GM21528 (cell line): ENCODE measurements at regions not wholly inside any gene's neighbourhood (a gene's known extent, or its start where the extent isn't known, plus 50 kb on each side); places are given as distances from the start of the nearest gene placed in this dataset.

Source experiments
- ATAC-seq: cut with Tn5 transposase; IDR thresholded peaks from one replicate; pipeline ENCODE4 v1.9.1; 2021; ENCODE audit warnings: mild to moderate bottlenecking, moderate library complexity; ENCODE audit not compliant: unreplicated experiment, low FRiP score

- no peak for ATAC-seq
These were observed 1133.9 kb downstream of the AACS start for GRCh38 chr12:126198966-126199692.

DNA sequence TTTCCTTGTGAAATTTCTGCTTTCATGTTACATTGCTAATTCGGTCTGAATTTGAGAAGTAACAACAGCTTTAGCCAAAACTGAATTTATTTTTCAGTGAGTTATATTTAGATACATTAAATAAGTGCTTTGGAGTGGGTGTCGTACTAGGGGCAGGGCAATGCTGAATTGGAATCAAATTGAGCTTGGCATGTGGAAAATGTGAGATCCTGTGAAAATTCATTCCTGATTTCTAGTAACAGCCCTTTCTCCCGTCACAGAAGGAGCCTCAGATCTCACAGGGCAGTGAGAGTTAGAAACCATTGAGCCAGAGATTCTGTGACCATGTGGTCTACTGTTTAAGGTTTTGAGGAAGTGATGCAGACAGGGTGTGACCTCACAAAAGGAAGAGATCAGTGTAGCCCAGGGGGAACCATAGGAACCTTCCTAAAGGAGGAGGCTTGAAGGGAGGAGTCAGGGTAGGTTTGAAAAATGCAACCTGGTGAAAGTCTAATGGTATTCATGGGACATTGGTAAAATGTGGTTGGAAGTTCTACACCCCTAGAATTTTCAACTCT is 1136.8 kb downstream of the AACS start:
- no peak for ATAC-seq

- ATAC-seq = no peak
These were observed 1139.1 kb downstream of the AACS start for GRCh38 chr12:126204326-126204725.

DNA sequence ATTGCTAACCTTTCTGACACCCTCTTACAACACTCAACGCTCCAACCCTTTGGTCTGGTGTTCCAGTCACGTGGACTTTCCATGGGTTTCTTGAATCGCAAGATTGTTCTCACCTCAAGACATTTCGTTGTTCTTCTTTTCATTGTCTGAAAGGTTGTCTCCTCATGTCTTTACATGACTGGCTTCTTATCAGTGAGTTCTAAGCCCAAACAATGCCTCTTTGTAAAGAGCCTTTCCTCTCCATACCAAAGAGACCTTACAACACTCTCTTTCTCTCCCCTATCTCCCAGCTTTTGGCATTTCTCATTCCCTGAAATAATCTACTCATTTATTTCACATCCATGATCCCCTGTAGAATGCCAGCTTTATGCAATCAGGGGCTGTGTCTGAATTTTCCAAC is 1144.8 kb downstream of the AACS start:
- no peak for ATAC-seq

DNA sequence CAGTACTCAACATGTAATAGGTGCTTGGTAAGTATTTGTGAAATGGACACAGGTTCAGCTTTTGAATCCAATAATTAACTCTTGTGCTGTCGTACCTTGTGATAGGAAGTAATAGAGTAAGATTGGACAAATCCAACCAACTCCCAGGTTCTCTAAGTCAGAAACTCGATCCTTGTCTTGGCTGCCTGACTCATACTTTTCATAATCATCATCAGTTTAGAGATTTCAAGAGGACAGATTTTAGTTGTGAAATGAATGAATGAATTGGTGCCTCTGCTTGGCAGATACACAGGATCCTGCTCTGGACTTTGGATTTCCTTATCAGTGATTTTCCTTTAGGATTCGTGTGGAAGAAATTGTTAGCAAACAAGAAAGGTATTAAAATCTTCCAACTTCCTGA is 1145.2 kb downstream of the AACS start:
- ATAC-seq = no peak

- no peak for ATAC-seq
These were observed 1147.6 kb downstream of the AACS start for GRCh38 chr12:126212824-126213223.

DNA sequence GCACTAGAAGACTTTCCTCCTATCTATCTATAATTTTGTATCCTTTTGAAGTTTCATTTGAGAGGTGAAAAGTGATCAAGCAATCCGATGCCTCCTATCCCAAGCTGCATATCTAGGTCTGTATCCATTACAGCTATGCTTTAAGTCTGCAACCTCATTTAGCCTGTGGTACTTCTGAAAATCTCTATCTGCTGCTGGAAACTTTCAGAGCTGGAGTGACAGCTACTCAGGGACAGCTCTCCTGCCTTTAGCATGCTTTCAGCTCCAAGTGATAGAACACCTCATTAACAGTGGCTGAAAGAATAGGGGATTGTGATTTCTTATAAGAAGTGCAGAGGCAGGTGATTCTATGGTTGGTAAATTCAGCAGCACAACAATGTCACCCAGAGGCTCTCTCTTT is 1153.5 kb downstream of the AACS start:
- no peak for ATAC-seq

- ATAC-seq = no peak
These were observed 1153.9 kb downstream of the AACS start for GRCh38 chr12:126219139-126219538.

- no peak for ATAC-seq
These were observed 1154.5 kb downstream of the AACS start for GRCh38 chr12:126219654-126220279.

- ATAC-seq = no peak
These were observed 1158.8 kb downstream of the AACS start for GRCh38 chr12:126224032-126224431.

DNA sequence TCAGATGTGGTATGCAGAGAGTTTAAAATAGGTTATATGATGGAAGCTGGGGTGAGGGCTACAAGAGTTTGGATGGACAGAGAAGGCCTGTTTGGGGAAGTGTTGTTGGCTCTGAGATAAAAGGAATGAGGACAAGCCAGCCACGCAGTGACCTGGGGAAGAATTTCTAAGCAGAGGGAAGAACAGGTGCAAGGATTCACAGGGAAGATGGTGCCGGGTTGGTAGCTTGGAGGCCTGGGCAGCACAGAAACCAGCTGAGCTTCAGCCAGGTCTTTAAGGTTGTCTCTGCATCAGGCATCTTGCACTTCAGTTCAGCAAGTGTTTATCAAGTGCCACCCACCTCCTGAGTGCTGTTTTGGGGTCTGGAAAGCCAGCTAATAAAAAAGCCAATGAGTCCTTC is 1163.7 kb downstream of the AACS start:
- no peak for ATAC-seq

DNA sequence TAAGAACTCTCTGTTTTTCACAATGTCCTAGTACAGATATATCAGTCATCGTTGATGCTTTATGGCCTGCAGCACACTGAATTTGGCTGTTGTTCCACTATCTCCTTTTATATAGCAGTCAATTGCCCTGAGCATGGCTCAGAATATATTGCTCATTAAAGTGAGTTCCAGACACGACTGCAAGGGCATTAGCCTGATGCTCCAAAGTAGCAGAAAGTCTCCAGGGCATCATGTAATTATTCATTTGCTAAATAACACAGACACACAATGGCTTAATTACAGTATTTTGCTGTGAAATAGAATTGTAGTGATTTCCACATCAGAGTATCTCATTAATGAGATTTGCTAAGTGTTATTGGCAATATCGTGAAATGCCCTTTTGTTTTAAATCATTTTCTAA is 1167.5 kb downstream of the AACS start:
- no peak for ATAC-seq

DNA sequence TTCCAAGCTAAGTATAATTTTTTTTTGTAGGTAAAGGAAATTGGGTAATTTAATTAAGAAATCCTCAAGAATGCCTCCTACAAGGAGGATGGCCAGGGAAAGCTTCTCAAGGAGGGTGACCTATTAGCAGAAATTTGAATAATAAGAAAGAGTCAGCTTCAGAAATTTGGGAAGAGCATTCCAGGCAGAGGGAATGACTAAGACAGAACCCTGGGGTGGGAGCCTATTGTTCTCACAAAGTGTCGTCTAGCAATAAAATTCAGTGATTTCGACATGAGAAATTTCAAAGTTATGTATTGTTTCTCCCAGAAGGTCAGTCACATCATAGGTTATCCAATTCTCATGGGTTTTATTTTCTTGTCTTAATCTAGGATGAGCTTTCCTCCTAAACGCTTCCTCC is 1168.4 kb downstream of the AACS start:
- ATAC-seq = no peak

- ATAC-seq = no peak
These were observed 1178.7 kb downstream of the AACS start for GRCh38 chr12:126243814-126244440.

DNA sequence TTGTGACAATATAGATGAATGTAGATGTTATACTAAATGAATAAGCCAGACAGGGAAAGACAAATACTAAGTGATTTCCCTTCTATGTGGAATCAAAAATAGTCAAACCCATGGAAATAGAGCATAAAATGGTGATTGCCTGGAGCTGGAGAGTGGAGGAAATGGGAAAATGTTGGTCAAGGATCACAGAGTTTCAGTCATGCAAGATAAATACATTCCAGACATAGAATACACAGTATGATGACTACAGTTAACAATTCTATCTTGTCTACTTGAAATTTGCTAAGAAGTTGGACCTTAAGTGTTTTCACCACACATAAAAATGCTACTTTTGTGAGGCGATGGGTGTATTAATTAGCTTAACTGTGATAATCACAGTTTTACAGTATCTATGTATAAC is 1182.7 kb downstream of the AACS start:
- no peak for ATAC-seq

- ATAC-seq = no peak
These were observed 1183.7 kb downstream of the AACS start for GRCh38 chr12:126248871-126249403.

DNA sequence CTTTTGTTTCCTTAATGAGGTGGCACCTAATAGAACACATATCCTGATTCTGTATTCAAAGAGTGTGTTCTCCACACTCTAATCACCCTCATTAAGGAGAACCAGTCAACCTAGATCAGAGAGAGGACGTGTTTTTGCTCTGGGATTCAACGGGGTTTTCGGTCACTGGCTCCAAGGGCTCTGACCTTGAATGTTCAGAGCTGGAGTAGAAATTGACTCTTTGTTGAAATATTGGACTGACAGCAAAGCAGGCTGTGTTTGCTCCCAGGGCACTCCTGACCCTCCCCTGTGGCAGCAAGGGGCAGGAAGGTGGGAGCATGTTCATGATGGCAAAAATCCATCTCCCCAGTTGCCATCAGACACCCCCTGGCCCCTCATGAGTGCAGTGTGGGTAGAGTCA is 1193.0 kb downstream of the AACS start:
- no peak for ATAC-seq

- ATAC-seq = no peak
These were observed 1197.6 kb downstream of the AACS start for GRCh38 chr12:126262829-126263228.

DNA sequence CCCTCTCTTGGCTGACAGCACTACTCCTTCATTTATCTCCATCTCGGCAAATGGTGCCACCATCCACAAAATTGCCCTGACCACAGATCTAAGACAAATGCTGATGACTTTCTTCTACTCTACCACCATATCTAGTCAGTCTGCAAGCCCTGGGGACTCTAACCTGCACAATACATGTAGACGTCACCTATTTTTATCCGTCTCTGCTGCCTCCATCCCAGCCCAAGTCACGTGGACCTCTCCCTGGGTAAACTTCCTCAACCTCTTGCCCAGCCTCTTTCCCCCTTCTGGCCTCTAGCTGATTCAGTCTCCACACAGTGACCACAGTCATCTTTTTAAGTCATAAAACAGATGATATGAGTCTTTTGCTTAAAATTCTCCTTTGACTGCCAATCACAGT is 1203.0 kb downstream of the AACS start:
- ATAC-seq = no peak

GRCh38 chr12:126271159-126271558 is 1205.9 kb downstream of the AACS start:
- no peak for ATAC-seq

DNA sequence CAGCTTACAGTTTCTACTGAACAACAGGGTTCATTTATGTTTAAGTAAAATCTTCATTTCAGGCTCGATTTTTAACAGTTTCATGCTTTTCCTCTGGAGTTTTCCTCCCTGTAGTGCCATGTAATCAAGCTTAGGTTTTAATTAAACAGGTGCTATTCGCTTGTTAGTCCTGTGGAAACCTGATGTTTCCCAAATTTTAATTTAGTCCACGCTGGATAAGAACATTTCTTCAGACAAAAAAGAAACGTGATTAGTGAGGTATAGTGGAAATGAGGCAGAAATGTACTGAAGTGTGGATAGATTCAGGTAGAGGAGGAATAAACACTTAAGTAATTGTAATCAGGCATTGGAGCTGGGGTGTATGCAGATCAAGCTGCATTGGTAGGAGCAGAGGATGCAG is 1217.5 kb downstream of the AACS start:
- no peak for ATAC-seq
